ENCODE measurements at regions not wholly inside any gene's neighbourhood (a gene's known extent, or its start where the extent isn't known, plus 50 kb on each side); places are given as distances from the start of the nearest gene placed in this dataset.

GRCh38 chr2:173770947-173771678 is 194.1 kb downstream of the SP3 start:
- TF ChIP-seq EP300 (IDR thresholded peaks at IDR 0.05) (no peak), POLR2A (IDR thresholded peaks at IDR 0.05) (no peak), POLR2AphosphoS5 (IDR thresholded peaks at IDR 0.05) (no peak)
- TF ChIP-seq, protein P1, sequence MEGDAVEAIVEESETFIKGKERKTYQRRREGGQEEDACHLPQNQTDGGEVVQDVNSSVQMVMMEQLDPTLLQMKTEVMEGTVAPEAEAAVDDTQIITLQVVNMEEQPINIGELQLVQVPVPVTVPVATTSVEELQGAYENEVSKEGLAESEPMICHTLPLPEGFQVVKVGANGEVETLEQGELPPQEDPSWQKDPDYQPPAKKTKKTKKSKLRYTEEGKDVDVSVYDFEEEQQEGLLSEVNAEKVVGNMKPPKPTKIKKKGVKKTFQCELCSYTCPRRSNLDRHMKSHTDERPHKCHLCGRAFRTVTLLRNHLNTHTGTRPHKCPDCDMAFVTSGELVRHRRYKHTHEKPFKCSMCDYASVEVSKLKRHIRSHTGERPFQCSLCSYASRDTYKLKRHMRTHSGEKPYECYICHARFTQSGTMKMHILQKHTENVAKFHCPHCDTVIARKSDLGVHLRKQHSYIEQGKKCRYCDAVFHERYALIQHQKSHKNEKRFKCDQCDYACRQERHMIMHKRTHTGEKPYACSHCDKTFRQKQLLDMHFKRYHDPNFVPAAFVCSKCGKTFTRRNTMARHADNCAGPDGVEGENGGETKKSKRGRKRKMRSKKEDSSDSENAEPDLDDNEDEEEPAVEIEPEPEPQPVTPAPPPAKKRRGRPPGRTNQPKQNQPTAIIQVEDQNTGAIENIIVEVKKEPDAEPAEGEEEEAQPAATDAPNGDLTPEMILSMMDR (IDR thresholded peaks at IDR 0.05) = no peak

All from stomach (tissue), 4 donors.